PC-3 (cell line): ENCODE measurements at regions not wholly inside any gene's neighbourhood (a gene's known extent, or its start where the extent isn't known, plus 50 kb on each side); places are given as distances from the start of the nearest gene placed in this dataset.

Experiments used
- EZH2 ChIP-seq: fragments of 300-600 bp; sonication (generic); IDR thresholded peaks from one replicate; pipeline ENCODE4 v1.6.1; 2017; ENCODE audit warnings: antibody characterized with exemption, mild to moderate bottlenecking, low read length; ENCODE audit not compliant: unreplicated experiment
- EZH2phosphoT487 ChIP-seq: fragments of 300-600 bp; sonication (generic); IDR thresholded peaks from 2 replicates; pipeline ENCODE4 v1.6.1; 2018; ENCODE audit warnings: mild to moderate bottlenecking, antibody characterized with exemption, low read length, borderline replicate concordance
- TF ChIP-seq, protein P1 (sequence below): fragments of 300-600 bp; sonication (generic); conservative IDR thresholded peaks from 2 replicates; pipeline ENCODE4 v1.5.1; 2017; ENCODE audit warnings: antibody characterized with exemption, low read depth, mild to moderate bottlenecking, low read length

- TF ChIP-seq, protein P1, sequence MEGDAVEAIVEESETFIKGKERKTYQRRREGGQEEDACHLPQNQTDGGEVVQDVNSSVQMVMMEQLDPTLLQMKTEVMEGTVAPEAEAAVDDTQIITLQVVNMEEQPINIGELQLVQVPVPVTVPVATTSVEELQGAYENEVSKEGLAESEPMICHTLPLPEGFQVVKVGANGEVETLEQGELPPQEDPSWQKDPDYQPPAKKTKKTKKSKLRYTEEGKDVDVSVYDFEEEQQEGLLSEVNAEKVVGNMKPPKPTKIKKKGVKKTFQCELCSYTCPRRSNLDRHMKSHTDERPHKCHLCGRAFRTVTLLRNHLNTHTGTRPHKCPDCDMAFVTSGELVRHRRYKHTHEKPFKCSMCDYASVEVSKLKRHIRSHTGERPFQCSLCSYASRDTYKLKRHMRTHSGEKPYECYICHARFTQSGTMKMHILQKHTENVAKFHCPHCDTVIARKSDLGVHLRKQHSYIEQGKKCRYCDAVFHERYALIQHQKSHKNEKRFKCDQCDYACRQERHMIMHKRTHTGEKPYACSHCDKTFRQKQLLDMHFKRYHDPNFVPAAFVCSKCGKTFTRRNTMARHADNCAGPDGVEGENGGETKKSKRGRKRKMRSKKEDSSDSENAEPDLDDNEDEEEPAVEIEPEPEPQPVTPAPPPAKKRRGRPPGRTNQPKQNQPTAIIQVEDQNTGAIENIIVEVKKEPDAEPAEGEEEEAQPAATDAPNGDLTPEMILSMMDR, result no peak
- TF ChIP-seq EZH2phosphoT487 (no peak), EZH2 (no peak)
Observed at GRCh38 chr18:28267276-28267675, 90.3 kb upstream of the CDH2 start.
